A673 (cell line): ENCODE measurements at regions not wholly inside any gene's neighbourhood (a gene's known extent, or its start where the extent isn't known, plus 50 kb on each side); places are given as distances from the start of the nearest gene placed in this dataset.

ENCODE experiments used
- EZH2 ChIP-seq: fragments of 200-600 bp; sonication (generic); IDR thresholded peaks from 2 replicates; pipeline ENCODE4 v1.6.1; 2017; ENCODE audit warnings: borderline replicate concordance, low read depth, mild to moderate bottlenecking, mixed read lengths, antibody characterized with exemption, low read length; ENCODE audit not compliant: poor library complexity, severe bottlenecking
- TF ChIP-seq, protein P1 (sequence below): fragments of 300-800, 200-600 bp; sonication (generic); conservative IDR thresholded peaks from 2 replicates; pipeline ENCODE4 v1.5.1; 2017; ENCODE audit warnings: low read depth, mild to moderate bottlenecking, antibody characterized with exemption, low read length, moderate library complexity, mixed read lengths

- TF ChIP-seq, protein P1, sequence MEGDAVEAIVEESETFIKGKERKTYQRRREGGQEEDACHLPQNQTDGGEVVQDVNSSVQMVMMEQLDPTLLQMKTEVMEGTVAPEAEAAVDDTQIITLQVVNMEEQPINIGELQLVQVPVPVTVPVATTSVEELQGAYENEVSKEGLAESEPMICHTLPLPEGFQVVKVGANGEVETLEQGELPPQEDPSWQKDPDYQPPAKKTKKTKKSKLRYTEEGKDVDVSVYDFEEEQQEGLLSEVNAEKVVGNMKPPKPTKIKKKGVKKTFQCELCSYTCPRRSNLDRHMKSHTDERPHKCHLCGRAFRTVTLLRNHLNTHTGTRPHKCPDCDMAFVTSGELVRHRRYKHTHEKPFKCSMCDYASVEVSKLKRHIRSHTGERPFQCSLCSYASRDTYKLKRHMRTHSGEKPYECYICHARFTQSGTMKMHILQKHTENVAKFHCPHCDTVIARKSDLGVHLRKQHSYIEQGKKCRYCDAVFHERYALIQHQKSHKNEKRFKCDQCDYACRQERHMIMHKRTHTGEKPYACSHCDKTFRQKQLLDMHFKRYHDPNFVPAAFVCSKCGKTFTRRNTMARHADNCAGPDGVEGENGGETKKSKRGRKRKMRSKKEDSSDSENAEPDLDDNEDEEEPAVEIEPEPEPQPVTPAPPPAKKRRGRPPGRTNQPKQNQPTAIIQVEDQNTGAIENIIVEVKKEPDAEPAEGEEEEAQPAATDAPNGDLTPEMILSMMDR = no peak
- TF ChIP-seq EZH2 = no peak
Measured at GRCh38 chr18:42517896-42518295, 562.9 kb downstream of the PIK3C3 start.
